Ammon's horn (tissue), 1 donor: ENCODE measurements at regions not wholly inside any gene's neighbourhood (a gene's known extent, or its start where the extent isn't known, plus 50 kb on each side); places are given as distances from the start of the nearest gene placed in this dataset.

Experiments
- DNase-seq: peaks from one replicate; pipeline ENCODE4 v3.0.0-alpha.2; 2016; ENCODE audit warnings: low spot score

GRCh38 chrX:33465137-33465536, 253.8 kb upstream of the DMD start:
- no peak for DNase-seq

- DNase-seq: no peak
Measured at GRCh38 chrX:33457102-33457501, 245.8 kb upstream of the DMD start.

GRCh38 chrX:33447285-33447684, 235.9 kb upstream of the DMD start:
- no peak for DNase-seq

GRCh38 chrX:33434256-33435092, 223.1 kb upstream of the DMD start:
- peak; percentile 64 for DNase-seq

GRCh38 chrX:33416273-33416805, 205.0 kb upstream of the DMD start:
- no peak for DNase-seq

- no peak for DNase-seq
Measured at GRCh38 chrX:33415459-33415858, 204.1 kb upstream of the DMD start.

GRCh38 chrX:33385546-33385945, 174.2 kb upstream of the DMD start:
- no peak for DNase-seq

GRCh38 chrX:33379839-33380238, 168.5 kb upstream of the DMD start:
- DNase-seq: no peak

- no peak for DNase-seq
Measured at GRCh38 chrX:33357606-33358005, 146.3 kb upstream of the DMD start.

- peak; percentile 25 for DNase-seq
Measured at GRCh38 chrX:33339219-33339618, 127.9 kb upstream of the DMD start.

GRCh38 chrX:33336783-33337182, 125.4 kb upstream of the DMD start:
- DNase-seq: peak; percentile 59

- no peak for DNase-seq
Measured at GRCh38 chrX:33333271-33333670, 121.9 kb upstream of the DMD start.

- no peak for DNase-seq
Measured at GRCh38 chrX:33330798-33331197, 119.4 kb upstream of the DMD start.

- no peak for DNase-seq
Measured at GRCh38 chrX:33324099-33324498, 112.8 kb upstream of the DMD start.

GRCh38 chrX:33307911-33308354, 96.6 kb upstream of the DMD start:
- no peak for DNase-seq

- no peak for DNase-seq
Measured at GRCh38 chrX:33298622-33299021, 87.3 kb upstream of the DMD start.

GRCh38 chrX:33285550-33285949, 74.2 kb upstream of the DMD start:
- no peak for DNase-seq

- no peak for DNase-seq
Measured at GRCh38 chrX:33277046-33277445, 65.7 kb upstream of the DMD start.

GRCh38 chrX:33273535-33273934, 62.2 kb upstream of the DMD start:
- no peak for DNase-seq

- DNase-seq: no peak
Measured at GRCh38 chrX:33272986-33273385, 61.6 kb upstream of the DMD start.
